HEK293 (cell line): ENCODE measurements at regions not wholly inside any gene's neighbourhood (a gene's known extent, or its start where the extent isn't known, plus 50 kb on each side); places are given as distances from the start of the nearest gene placed in this dataset.
A peak's percentile ranks its signal among the peaks of the same experiment; 100 is the strongest.

Source experiments
- CTCF ChIA-PET: fragments of 350-600 bp; formaldehyde crosslinking; extraction: SDS; loops from one replicate; lab custom pipeline; 2021; ENCODE audit warnings: antibody characterized with exemption; lab: Yijun Ruan, JAX
- POLR2A ChIA-PET: fragments of 300-600 bp; formaldehyde crosslinking; extraction: SDS; loops from one replicate; lab custom pipeline; 2020; ENCODE audit warnings: antibody characterized with exemption, inconsistent platforms; lab: Yijun Ruan, JAX
- H3K27ac ChIP-seq: fragments of 200-500 bp; sonication (Bioruptor generic); 2 replicates; pipeline ENCODE4 v1.5.1; 2014; ENCODE audit warnings: low read depth, low read length, control low read depth, inconsistent platforms; ENCODE audit errors: extremely low read depth
- H3K36me3 ChIP-seq, 2 experiments: fragments of 200-500 bp in 1 of 2; sonication (Bioruptor generic) in 1 of 2; 1 replicate in 1 of 2; 2 replicates in 1 of 2; pipeline ENCODE4 v1.5.1; 2014 to 2017; ENCODE audit warnings: inconsistent platforms in 2 of 2, low read length in 2 of 2; ENCODE audit not compliant: control insufficient read depth in 2 of 2, insufficient read depth in 1 of 2
- H3K4me1 ChIP-seq: fragments of 200-500 bp; sonication (Bioruptor generic); 2 replicates; pipeline ENCODE4 v1.5.1; 2014; ENCODE audit warnings: mild to moderate bottlenecking, low read length, inconsistent platforms; ENCODE audit not compliant: control insufficient read depth, insufficient read depth
- H3K4me3 ChIP-seq: 2 replicates; pipeline ENCODE4 v1.5.1; 2011; ENCODE audit warnings: low read depth, mild to moderate bottlenecking, control low read depth, low read length, moderate library complexity
- H3K9me3 ChIP-seq: fragments of 200-500 bp; sonication (Bioruptor generic); 2 replicates; pipeline ENCODE4 v1.5.1; 2014; ENCODE audit warnings: low read depth, low read length, inconsistent platforms; ENCODE audit not compliant: control insufficient read depth, insufficient read depth
- BCL11A ChIP-seq: fragments of 450-650 bp; formaldehyde crosslinking; IDR thresholded peaks from 2 replicates; pipeline ENCODE4 v1.5.1; 2016; ENCODE audit warnings: low read depth, missing biosample characterization, missing genetic modification characterization
- BCL11B ChIP-seq: fragments of 450-650 bp; formaldehyde crosslinking; IDR thresholded peaks from 2 replicates; pipeline ENCODE4 v1.5.1; 2016; ENCODE audit warnings: low read depth, missing biosample characterization, missing genetic modification characterization
- MYNN ChIP-seq: fragments of 450-650 bp; formaldehyde crosslinking; IDR thresholded peaks from 2 replicates; pipeline ENCODE4 v1.5.1; 2016; ENCODE audit warnings: missing biosample characterization, missing genetic modification characterization, borderline replicate concordance
- MZF1 ChIP-seq: fragments of 450-650 bp; formaldehyde crosslinking; IDR thresholded peaks from 2 replicates; pipeline ENCODE4 v1.5.1; 2017; ENCODE audit warnings: missing biosample characterization, missing genetic modification characterization, borderline replicate concordance
- PRDM1 ChIP-seq: fragments of 450-650 bp; formaldehyde crosslinking; IDR thresholded peaks from 2 replicates; pipeline ENCODE4; 2016; ENCODE audit warnings: missing biosample characterization, missing genetic modification characterization
- ZFP37 ChIP-seq: fragments of 450-650 bp; formaldehyde crosslinking; IDR thresholded peaks from 2 replicates; pipeline ENCODE4 v1.5.1; 2016; ENCODE audit warnings: missing biosample characterization, missing genetic modification characterization
- ZNF10 ChIP-seq: fragments of 450-650 bp; formaldehyde crosslinking; IDR thresholded peaks from 2 replicates; pipeline ENCODE4 v1.5.1; 2017; ENCODE audit warnings: missing biosample characterization, missing genetic modification characterization
- ZNF114 ChIP-seq: fragments of 450-650 bp; formaldehyde crosslinking; IDR thresholded peaks from 2 replicates; pipeline ENCODE4 v1.5.0; 2017; ENCODE audit warnings: missing biosample characterization, missing genetic modification characterization
- ZNF274 ChIP-seq, 2 experiments: fragments of 200-500 bp in 1 of 2; fragments of 450-650 bp in 1 of 2; sonication (Bioruptor generic) in 1 of 2; formaldehyde crosslinking in 1 of 2; IDR thresholded peaks; 2 replicates each; pipeline versions ENCODE4 v1.5.1 to v1.6.1; 2014 to 2016; ENCODE audit warnings: borderline replicate concordance in 1 of 2, inconsistent platforms in 1 of 2, low read length in 1 of 2, missing biosample characterization in 1 of 2, missing genetic modification characterization in 1 of 2
- ZNF37A ChIP-seq: fragments of 450-650 bp; IDR thresholded peaks from 2 replicates; pipeline ENCODE4 v1.5.1; 2018; ENCODE audit warnings: missing biosample characterization, missing genetic modification characterization
- ZNF48 ChIP-seq: fragments of 450-650 bp; formaldehyde crosslinking; IDR thresholded peaks from 2 replicates; pipeline ENCODE4 v1.5.1; 2016; ENCODE audit warnings: missing biosample characterization, missing genetic modification characterization
- ZNF558 ChIP-seq: fragments of 450-650 bp; formaldehyde crosslinking; IDR thresholded peaks from 2 replicates; pipeline ENCODE4 v1.5.1; 2016; ENCODE audit warnings: missing biosample characterization, missing genetic modification characterization
- ZNF561 ChIP-seq: fragments of 450-650 bp; IDR thresholded peaks from 2 replicates; pipeline ENCODE4 v1.5.1; 2018; ENCODE audit warnings: missing biosample characterization, missing genetic modification characterization, borderline replicate concordance
- ZNF785 ChIP-seq: fragments of 450-650 bp; formaldehyde crosslinking; IDR thresholded peaks from 2 replicates; pipeline ENCODE4 v1.5.1; 2016; ENCODE audit warnings: missing biosample characterization, missing genetic modification characterization
- TF ChIP-seq, protein P1 (sequence below): fragments of 450-650 bp; formaldehyde crosslinking; IDR thresholded peaks from 2 replicates; pipeline ENCODE4 v1.5.1; 2016; ENCODE audit warnings: missing biosample characterization, missing genetic modification characterization
- TF ChIP-seq, protein P2 (sequence below): fragments of 450-650 bp; formaldehyde crosslinking; IDR thresholded peaks from 2 replicates; pipeline ENCODE4 v1.5.1; 2016; ENCODE audit warnings: missing biosample characterization, missing genetic modification characterization
- TF ChIP-seq, protein P3 (sequence below): fragments of 450-650 bp; formaldehyde crosslinking; IDR thresholded peaks from 2 replicates; pipeline ENCODE4 v1.5.1; 2016; ENCODE audit warnings: missing biosample characterization, missing genetic modification characterization, borderline replicate concordance
- TF ChIP-seq, protein P4 (sequence below): fragments of 450-650 bp; formaldehyde crosslinking; IDR thresholded peaks from 2 replicates; pipeline ENCODE4 v1.5.1; 2016; ENCODE audit warnings: missing biosample characterization, missing genetic modification characterization
- TF ChIP-seq, protein P5 (sequence below): fragments of 450-650 bp; formaldehyde crosslinking; IDR thresholded peaks from 2 replicates; pipeline ENCODE4 v1.5.1; 2016; ENCODE audit warnings: missing biosample characterization, missing genetic modification characterization
- TF ChIP-seq, protein P6 (sequence below): fragments of 450-650 bp; formaldehyde crosslinking; IDR thresholded peaks from 2 replicates; pipeline ENCODE4 v1.5.1; 2016; ENCODE audit warnings: missing biosample characterization, missing genetic modification characterization

DNA sequence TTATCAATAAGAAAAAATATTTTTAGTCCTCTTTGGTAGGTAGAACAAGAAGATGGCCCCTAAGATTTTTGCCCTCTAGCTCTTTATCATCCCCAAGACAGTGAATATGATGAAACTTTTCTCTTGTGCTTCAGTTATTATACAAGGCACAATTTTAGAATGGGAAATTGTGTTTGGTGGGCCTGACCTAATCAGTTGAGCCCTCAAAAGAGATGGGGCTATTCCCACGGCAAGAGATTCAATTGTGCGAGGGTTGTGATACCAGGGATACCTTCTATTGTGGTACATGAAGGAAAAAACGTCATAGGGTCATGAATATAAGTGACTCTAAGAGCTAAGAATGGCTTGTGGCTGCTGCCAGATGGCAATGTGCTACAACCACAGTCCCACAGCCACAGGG, 94.0 kb upstream of the COX7C start:
- ChIA-PET CTCF (no interaction called here), POLR2A (no interaction called here)
- Histone ChIP-seq H3K4me1 (no peaks in the 10 kb centered on the region), H3K27ac (no peak overlapping the region), H3K36me3 (no peaks in the 10 kb centered on the region), H3K4me3 (no peak overlapping the region), H3K9me3 (no peaks in the 10 kb centered on the region)
- TF ChIP-seq, protein P1, sequence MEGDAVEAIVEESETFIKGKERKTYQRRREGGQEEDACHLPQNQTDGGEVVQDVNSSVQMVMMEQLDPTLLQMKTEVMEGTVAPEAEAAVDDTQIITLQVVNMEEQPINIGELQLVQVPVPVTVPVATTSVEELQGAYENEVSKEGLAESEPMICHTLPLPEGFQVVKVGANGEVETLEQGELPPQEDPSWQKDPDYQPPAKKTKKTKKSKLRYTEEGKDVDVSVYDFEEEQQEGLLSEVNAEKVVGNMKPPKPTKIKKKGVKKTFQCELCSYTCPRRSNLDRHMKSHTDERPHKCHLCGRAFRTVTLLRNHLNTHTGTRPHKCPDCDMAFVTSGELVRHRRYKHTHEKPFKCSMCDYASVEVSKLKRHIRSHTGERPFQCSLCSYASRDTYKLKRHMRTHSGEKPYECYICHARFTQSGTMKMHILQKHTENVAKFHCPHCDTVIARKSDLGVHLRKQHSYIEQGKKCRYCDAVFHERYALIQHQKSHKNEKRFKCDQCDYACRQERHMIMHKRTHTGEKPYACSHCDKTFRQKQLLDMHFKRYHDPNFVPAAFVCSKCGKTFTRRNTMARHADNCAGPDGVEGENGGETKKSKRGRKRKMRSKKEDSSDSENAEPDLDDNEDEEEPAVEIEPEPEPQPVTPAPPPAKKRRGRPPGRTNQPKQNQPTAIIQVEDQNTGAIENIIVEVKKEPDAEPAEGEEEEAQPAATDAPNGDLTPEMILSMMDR (tag by site-specific recombination), result no peak
- TF ChIP-seq ZNF10 (tag by site-specific recombination), result peak; percentile 93
- TF ChIP-seq, protein P2, sequence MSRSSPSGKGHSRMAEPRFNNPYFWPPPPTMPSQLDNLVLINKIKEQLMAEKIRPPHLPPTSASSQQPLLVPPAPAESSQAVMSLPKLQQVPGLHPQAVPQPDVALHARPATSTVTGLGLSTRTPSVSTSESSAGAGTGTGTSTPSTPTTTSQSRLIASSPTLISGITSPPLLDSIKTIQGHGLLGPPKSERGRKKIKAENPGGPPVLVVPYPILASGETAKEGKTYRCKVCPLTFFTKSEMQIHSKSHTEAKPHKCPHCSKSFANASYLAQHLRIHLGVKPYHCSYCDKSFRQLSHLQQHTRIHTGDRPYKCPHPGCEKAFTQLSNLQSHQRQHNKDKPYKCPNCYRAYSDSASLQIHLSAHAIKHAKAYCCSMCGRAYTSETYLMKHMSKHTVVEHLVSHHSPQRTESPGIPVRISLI (tag by site-specific recombination), result no peak
- no peak for TF ChIP-seq ZNF785

DNA sequence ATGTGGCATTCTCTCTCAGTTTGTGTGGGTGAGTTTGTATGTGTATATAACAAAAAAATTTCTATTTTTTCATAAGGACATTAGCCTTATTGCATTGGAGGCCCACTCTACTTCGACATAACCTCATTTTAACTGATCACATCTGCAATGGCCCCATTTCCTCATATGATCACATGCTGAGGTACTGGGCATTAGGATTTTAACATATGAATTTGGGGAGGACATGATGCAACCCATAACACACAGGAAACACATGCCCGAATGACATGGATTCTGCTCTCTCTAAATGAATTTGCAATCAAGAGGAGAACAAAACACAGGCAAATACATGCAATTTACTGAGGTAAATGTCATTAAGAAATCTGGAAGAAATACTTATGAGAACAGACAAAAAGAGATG, 92.1 kb upstream of the COX7C start:
- no peaks in the 10 kb centered on the region for H3K4me1 ChIP-seq
- no peak for TF ChIP-seq MZF1 (tag by site-specific recombination)
- TF ChIP-seq ZNF114, result no peak
- no peak for TF ChIP-seq ZNF37A (tag by site-specific recombination)
- TF ChIP-seq ZNF48 (tag by site-specific recombination), result no peak
- TF ChIP-seq, protein P3, sequence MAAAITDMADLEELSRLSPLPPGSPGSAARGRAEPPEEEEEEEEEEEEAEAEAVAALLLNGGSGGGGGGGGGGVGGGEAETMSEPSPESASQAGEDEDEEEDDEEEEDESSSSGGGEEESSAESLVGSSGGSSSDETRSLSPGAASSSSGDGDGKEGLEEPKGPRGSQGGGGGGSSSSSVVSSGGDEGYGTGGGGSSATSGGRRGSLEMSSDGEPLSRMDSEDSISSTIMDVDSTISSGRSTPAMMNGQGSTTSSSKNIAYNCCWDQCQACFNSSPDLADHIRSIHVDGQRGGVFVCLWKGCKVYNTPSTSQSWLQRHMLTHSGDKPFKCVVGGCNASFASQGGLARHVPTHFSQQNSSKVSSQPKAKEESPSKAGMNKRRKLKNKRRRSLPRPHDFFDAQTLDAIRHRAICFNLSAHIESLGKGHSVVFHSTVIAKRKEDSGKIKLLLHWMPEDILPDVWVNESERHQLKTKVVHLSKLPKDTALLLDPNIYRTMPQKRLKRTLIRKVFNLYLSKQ (tag by site-specific recombination), result no peak
- TF ChIP-seq, protein P4, sequence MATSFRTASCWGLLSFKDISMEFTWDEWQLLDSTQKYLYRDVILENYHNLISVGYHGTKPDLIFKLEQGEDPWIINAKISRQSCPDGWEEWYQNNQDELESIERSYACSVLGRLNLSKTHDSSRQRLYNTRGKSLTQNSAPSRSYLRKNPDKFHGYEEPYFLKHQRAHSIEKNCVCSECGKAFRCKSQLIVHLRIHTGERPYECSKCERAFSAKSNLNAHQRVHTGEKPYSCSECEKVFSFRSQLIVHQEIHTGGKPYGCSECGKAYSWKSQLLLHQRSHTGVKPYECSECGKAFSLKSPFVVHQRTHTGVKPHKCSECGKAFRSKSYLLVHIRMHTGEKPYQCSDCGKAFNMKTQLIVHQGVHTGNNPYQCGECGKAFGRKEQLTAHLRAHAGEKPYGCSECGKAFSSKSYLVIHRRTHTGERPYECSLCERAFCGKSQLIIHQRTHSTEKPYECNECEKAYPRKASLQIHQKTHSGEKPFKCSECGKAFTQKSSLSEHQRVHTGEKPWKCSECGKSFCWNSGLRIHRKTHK (tag by site-specific recombination), result no peak
- TF ChIP-seq ZNF274 (IDR thresholded peaks at IDR 0.05; ENCODE audit: low read length), result no peak
- no peak for TF ChIP-seq ZNF274 (tag by site-specific recombination; IDR thresholded peaks at IDR 0.05; ENCODE audit: borderline replicate concordance)
- ChIA-PET POLR2A (no interaction called here), CTCF (no interaction called here)
- H3K27ac ChIP-seq, result no peak overlapping the region
- no peaks in the 10 kb centered on the region for H3K36me3 ChIP-seq
- H3K9me3 ChIP-seq, result no peaks in the 10 kb centered on the region
- no peak overlapping the region for H3K4me3 ChIP-seq

DNA sequence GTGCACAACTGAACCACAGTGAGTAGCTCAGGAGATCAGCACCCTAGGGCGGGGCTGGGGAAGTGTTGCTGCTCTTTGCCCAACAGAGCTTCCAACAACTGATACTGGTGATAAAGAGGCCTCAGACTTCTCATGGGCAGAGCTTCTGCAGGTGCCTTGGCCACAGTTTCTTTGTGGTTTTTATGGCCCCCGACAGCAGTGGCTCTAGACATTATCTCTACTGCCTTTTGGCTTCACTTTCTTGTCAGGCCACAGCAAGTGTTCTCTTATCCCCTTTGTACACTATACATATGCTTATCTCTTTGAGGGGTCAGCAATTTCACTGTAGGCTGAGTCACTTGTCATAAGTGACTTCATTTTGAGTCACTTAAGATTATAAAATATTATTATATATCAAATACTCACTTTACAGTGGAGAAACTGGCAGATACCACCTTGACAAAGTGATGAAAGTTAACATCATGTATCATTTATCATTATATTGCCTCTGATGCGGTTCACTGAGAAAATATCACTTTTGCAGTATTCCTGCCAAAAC, 90.9 kb upstream of the COX7C start:
- ChIA-PET CTCF (no interaction called here), POLR2A (no interaction called here)
- H3K36me3 ChIP-seq, result no peaks in the 10 kb centered on the region
- no peaks in the 10 kb centered on the region for H3K4me1 ChIP-seq
- H3K4me3 ChIP-seq, result no peak overlapping the region
- H3K27ac ChIP-seq, result no peak overlapping the region
- H3K9me3 ChIP-seq, result no peaks in the 10 kb centered on the region
- no peak for TF ChIP-seq BCL11B (tag by site-specific recombination)
- no peak for TF ChIP-seq ZNF558 (tag by site-specific recombination)
- TF ChIP-seq, protein P5, sequence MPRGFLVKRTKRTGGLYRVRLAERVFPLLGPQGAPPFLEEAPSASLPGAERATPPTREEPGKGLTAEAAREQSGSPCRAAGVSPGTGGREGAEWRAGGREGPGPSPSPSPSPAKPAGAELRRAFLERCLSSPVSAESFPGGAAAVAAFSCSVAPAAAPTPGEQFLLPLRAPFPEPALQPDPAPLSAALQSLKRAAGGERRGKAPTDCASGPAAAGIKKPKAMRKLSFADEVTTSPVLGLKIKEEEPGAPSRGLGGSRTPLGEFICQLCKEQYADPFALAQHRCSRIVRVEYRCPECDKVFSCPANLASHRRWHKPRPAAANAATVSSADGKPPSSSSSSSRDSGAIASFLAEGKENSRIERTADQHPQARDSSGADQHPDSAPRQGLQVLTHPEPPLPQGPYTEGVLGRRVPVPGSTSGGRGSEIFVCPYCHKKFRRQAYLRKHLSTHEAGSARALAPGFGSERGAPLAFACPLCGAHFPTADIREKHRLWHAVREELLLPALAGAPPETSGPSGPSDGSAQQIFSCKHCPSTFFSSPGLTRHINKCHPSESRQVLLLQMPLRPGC (tag by site-specific recombination), result no peak
- TF ChIP-seq MYNN (tag by site-specific recombination), result no peak
- no peak for TF ChIP-seq PRDM1
- TF ChIP-seq BCL11A (tag by site-specific recombination), result no peak
- TF ChIP-seq ZNF561 (tag by site-specific recombination), result no peak
- no peak for TF ChIP-seq ZFP37
- TF ChIP-seq, protein P6, sequence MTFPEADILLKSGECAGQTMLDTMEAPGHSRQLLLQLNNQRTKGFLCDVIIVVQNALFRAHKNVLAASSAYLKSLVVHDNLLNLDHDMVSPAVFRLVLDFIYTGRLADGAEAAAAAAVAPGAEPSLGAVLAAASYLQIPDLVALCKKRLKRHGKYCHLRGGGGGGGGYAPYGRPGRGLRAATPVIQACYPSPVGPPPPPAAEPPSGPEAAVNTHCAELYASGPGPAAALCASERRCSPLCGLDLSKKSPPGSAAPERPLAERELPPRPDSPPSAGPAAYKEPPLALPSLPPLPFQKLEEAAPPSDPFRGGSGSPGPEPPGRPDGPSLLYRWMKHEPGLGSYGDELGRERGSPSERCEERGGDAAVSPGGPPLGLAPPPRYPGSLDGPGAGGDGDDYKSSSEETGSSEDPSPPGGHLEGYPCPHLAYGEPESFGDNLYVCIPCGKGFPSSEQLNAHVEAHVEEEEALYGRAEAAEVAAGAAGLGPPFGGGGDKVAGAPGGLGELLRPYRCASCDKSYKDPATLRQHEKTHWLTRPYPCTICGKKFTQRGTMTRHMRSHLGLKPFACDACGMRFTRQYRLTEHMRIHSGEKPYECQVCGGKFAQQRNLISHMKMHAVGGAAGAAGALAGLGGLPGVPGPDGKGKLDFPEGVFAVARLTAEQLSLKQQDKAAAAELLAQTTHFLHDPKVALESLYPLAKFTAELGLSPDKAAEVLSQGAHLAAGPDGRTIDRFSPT, result no peak
